Nephron (organoid): ENCODE measurements at regions not wholly inside any gene's neighbourhood (a gene's known extent, or its start where the extent isn't known, plus 50 kb on each side); places are given as distances from the start of the nearest gene placed in this dataset.

Experiments used
- H3K27ac Mint-ChIP-seq, 3 experiments: 2 replicates each; pipeline ENCODE4 v1.8.0; 2020; ENCODE audit warnings: mixed read lengths in 3 of 3, mild to moderate bottlenecking in 2 of 3, moderate library complexity in 1 of 3
- H3K27me3 Mint-ChIP-seq: 2 replicates; pipeline ENCODE4 v1.8.0; 2021; ENCODE audit warnings: low read depth, mild to moderate bottlenecking, moderate library complexity, mixed read lengths
- H3K36me3 Mint-ChIP-seq: 2 replicates; pipeline ENCODE4 v1.8.0; 2020; ENCODE audit warnings: low read depth, mixed read lengths
- H3K4me1 Mint-ChIP-seq: 2 replicates; pipeline ENCODE4 v1.8.0; 2020; ENCODE audit warnings: mixed read lengths
- H3K4me3 Mint-ChIP-seq, 3 experiments: 2 replicates each; pipeline ENCODE4 v1.8.0; 2020; ENCODE audit warnings: mild to moderate bottlenecking in 3 of 3, mixed read lengths in 3 of 3, moderate library complexity in 2 of 3
- H3K9me3 Mint-ChIP-seq: 2 replicates; pipeline ENCODE4 v1.8.0; 2020; ENCODE audit warnings: mixed read lengths
- CTCF ChIP-seq, 3 experiments: fragments of 200-600 bp; sonication (generic); IDR thresholded peaks; one replicate each; pipeline ENCODE4 v1.5.0; 2021; ENCODE audit warnings: antibody characterized with exemption in 3 of 3; ENCODE audit not compliant: unreplicated experiment in 3 of 3

- no peak overlapping the region for H3K4me3 Mint-ChIP-seq
- H3K4me1 Mint-ChIP-seq: peaks cover 7% of the 10 kb centered on the region
- peaks cover under 1% of the 10 kb centered on the region for H3K9me3 Mint-ChIP-seq
- H3K36me3 Mint-ChIP-seq: no peaks in the 10 kb centered on the region
- H3K27me3 Mint-ChIP-seq: no peaks in the 10 kb centered on the region
- H3K27ac Mint-ChIP-seq: no peak overlapping the region
- no peak for TF ChIP-seq CTCF (IDR thresholded peaks at IDR 0.05; ENCODE audit: unreplicated experiment in 3 of 3)
Measured at GRCh38 chr15:78695854-78696253, 54.8 kb upstream of the CHRNB4 start.

GRCh38 chr15:78695046-78695671 is 54.1 kb upstream of the CHRNB4 start:
- H3K27ac Mint-ChIP-seq: no peak overlapping the region
- no peak overlapping the region for H3K4me3 Mint-ChIP-seq
- no peaks in the 10 kb centered on the region for H3K27me3 Mint-ChIP-seq
- H3K36me3 Mint-ChIP-seq: no peaks in the 10 kb centered on the region
- no peaks in the 10 kb centered on the region for H3K9me3 Mint-ChIP-seq
- TF ChIP-seq CTCF (IDR thresholded peaks at IDR 0.05; ENCODE audit: unreplicated experiment in 3 of 3): no peak
- H3K4me1 Mint-ChIP-seq: peaks cover 7% of the 10 kb centered on the region

GRCh38 chr15:78691851-78692421 is 50.9 kb upstream of the CHRNB4 start:
- H3K4me3 Mint-ChIP-seq: no peak overlapping the region
- no peaks in the 10 kb centered on the region for H3K9me3 Mint-ChIP-seq
- TF ChIP-seq CTCF (IDR thresholded peaks at IDR 0.05; ENCODE audit: unreplicated experiment in 3 of 3): no peak
- H3K27ac Mint-ChIP-seq: peak overlapping the region in 1 of 3 experiments; percentile 58
- no peaks in the 10 kb centered on the region for H3K36me3 Mint-ChIP-seq
- H3K27me3 Mint-ChIP-seq: no peaks in the 10 kb centered on the region
- H3K4me1 Mint-ChIP-seq: peaks cover 17% of the 10 kb centered on the region

GRCh38 chr15:78691167-78691850 is 50.3 kb upstream of the CHRNB4 start:
- peaks cover 23% of the 10 kb centered on the region for H3K4me1 Mint-ChIP-seq
- peak overlapping the region; percentile 2 to 58 (median 23) for H3K27ac Mint-ChIP-seq
- no peaks in the 10 kb centered on the region for H3K9me3 Mint-ChIP-seq

More at GRCh38 chr15:78691167-78691850, 50.3 kb upstream of the CHRNB4 start:
- Mint-ChIP-seq H3K36me3 (no peaks in the 10 kb centered on the region), H3K4me3 (no peak overlapping the region), H3K27me3 (no peaks in the 10 kb centered on the region)
- TF ChIP-seq CTCF (IDR thresholded peaks at IDR 0.05; ENCODE audit: unreplicated experiment in 3 of 3): no peak
